ENCODE measurements at regions not wholly inside any gene's neighbourhood (a gene's known extent, or its start where the extent isn't known, plus 50 kb on each side); places are given as distances from the start of the nearest gene placed in this dataset.

DNA sequence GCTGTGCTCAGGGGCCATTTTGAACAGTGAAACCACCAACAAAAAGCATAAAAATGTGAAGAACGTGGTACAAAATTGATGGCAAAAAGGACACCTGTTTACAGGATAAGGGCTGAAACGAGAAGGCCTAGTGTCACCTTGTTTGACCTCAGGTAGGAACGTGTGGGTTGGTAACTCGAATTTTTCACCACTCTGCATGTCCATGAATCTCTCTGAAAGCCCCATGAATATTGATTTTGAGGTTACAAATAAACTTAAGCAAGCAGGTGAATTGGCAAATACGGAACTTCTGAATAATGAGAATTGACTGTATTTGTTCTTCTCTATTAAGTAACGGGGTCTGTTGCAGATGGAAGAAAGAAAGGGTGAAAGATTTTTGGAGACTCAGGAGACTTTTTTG, 59.6 kb upstream of the EDN1 start:
- TF ChIP-seq, protein P1, sequence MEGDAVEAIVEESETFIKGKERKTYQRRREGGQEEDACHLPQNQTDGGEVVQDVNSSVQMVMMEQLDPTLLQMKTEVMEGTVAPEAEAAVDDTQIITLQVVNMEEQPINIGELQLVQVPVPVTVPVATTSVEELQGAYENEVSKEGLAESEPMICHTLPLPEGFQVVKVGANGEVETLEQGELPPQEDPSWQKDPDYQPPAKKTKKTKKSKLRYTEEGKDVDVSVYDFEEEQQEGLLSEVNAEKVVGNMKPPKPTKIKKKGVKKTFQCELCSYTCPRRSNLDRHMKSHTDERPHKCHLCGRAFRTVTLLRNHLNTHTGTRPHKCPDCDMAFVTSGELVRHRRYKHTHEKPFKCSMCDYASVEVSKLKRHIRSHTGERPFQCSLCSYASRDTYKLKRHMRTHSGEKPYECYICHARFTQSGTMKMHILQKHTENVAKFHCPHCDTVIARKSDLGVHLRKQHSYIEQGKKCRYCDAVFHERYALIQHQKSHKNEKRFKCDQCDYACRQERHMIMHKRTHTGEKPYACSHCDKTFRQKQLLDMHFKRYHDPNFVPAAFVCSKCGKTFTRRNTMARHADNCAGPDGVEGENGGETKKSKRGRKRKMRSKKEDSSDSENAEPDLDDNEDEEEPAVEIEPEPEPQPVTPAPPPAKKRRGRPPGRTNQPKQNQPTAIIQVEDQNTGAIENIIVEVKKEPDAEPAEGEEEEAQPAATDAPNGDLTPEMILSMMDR (conservative IDR thresholded peaks at IDR 0.05 in 1 of 2, IDR thresholded peaks at IDR 0.05 in 1 of 2; ENCODE audit: extremely low read depth in 1 of 2, insufficient read depth in 1 of 2, low read depth in 1 of 2, low read length in 2 of 2), result no peak
- no peak for TF ChIP-seq EZH2 (IDR thresholded peaks at IDR 0.05; ENCODE audit: borderline replicate concordance, low read length)
